Liver (tissue), 7 donors: ENCODE measurements at regions not wholly inside any gene's neighbourhood (a gene's known extent, or its start where the extent isn't known, plus 50 kb on each side); places are given as distances from the start of the nearest gene placed in this dataset.

Experiments
- DNase-seq: peaks from one replicate; pipeline ENCODE4 v3.0.0-alpha.2; 2017; ENCODE audit warnings: low spot score
- H3K27ac ChIP-seq, 2 donors: one replicate each; pipeline ENCODE4 v1.7.0; 2013; ENCODE audit warnings: inconsistent platforms in 2 of 2, low read length in 2 of 2, control low read depth in 1 of 2, low read depth in 1 of 2, mild to moderate bottlenecking in 1 of 2
- H3K27me3 ChIP-seq, 4 donors: one replicate each; pipeline versions ENCODE4 v1.6.1 to v1.7.0; 2013; ENCODE audit warnings: low read length in 3 of 4, inconsistent platforms in 1 of 4, mild to moderate bottlenecking in 1 of 4, moderate library complexity in 1 of 4; ENCODE audit not compliant: control insufficient read depth in 4 of 4, insufficient read depth in 4 of 4
- H3K36me3 ChIP-seq, 4 donors: one replicate each; pipeline versions ENCODE4 v1.6.1 to v1.7.0; 2013; ENCODE audit warnings: low read length in 3 of 4, mild to moderate bottlenecking in 3 of 4, low read depth in 1 of 4, moderate library complexity in 1 of 4; ENCODE audit not compliant: control insufficient read depth in 4 of 4, insufficient read depth in 3 of 4
- H3K4me1 ChIP-seq, 4 donors: one replicate each; pipeline versions ENCODE4 v1.6.1 to v1.7.0; 2013; ENCODE audit warnings: low read length in 3 of 4, mild to moderate bottlenecking in 3 of 4, moderate library complexity in 1 of 4; ENCODE audit not compliant: control insufficient read depth in 4 of 4, insufficient read depth in 4 of 4
- H3K4me3 ChIP-seq, 3 donors: one replicate each; pipeline versions ENCODE4 v1.6.1 to v1.7.0; 2013; ENCODE audit warnings: low read length in 3 of 3, control low read depth in 1 of 3, low read depth in 1 of 3, mild to moderate bottlenecking in 1 of 3
- H3K9ac ChIP-seq, 2 donors: one replicate each; pipeline ENCODE4 v1.7.0; 2013; ENCODE audit warnings: low read length in 2 of 2, mild to moderate bottlenecking in 2 of 2, moderate library complexity in 2 of 2, control low read depth in 1 of 2, low read depth in 1 of 2
- H3K9me3 ChIP-seq, 4 donors: one replicate each; pipeline versions ENCODE4 v1.6.1 to v1.7.0; 2013; ENCODE audit warnings: low read length in 3 of 4; ENCODE audit not compliant: control insufficient read depth in 4 of 4
- EGR1 ChIP-seq, 2 donors: IDR thresholded peaks; 2 replicates each; pipeline ENCODE4 v1.6.1; 2016 to 2018; ENCODE audit warnings: antibody characterized with exemption in 2 of 2, low read depth in 2 of 2
- GABPA ChIP-seq, 2 donors: IDR thresholded peaks in 1 of 2; conservative IDR thresholded peaks in 1 of 2; 2 replicates each; pipeline ENCODE4 v1.6.1; 2016; ENCODE audit warnings: antibody characterized with exemption in 2 of 2, mild to moderate bottlenecking in 1 of 2, moderate library complexity in 1 of 2
- HNF4A ChIP-seq, 2 donors: conservative IDR thresholded peaks; 2 replicates each; pipeline ENCODE4 v1.6.1; 2016; ENCODE audit warnings: antibody characterized with exemption in 2 of 2, mild to moderate bottlenecking in 2 of 2
- JUND ChIP-seq, 2 donors: IDR thresholded peaks; 2 replicates each; pipeline ENCODE4 v1.6.1; 2016; ENCODE audit warnings: antibody characterized with exemption in 2 of 2
- NR2F2 ChIP-seq: IDR thresholded peaks from 2 replicates; pipeline ENCODE4 v1.6.1; 2016; ENCODE audit warnings: antibody characterized with exemption
- RXRA ChIP-seq, 2 donors: IDR thresholded peaks; 2 replicates each; pipeline ENCODE4 v1.6.1; 2017 to 2018; ENCODE audit warnings: antibody characterized with exemption in 2 of 2, mild to moderate bottlenecking in 1 of 2
- SP1 ChIP-seq: IDR thresholded peaks from 2 replicates; pipeline ENCODE4 v1.6.1; 2018; ENCODE audit warnings: antibody characterized with exemption, mild to moderate bottlenecking
- YY1 ChIP-seq: IDR thresholded peaks from 2 replicates; pipeline ENCODE4 v1.6.1; 2016; ENCODE audit warnings: antibody characterized with exemption, mild to moderate bottlenecking
- ZBTB33 ChIP-seq: IDR thresholded peaks from 2 replicates; pipeline ENCODE4 v1.6.1; 2016; ENCODE audit warnings: antibody characterized with exemption
- WGBS: extraction: QIAGEN DNeasy Blood & Tissue Kit; methylation state at CpG from one replicate; pipeline ENCODE4 v1.1.7; 2013; 5-methylcytosine and 5-hydroxymethylcytosine counted together
- TF ChIP-seq, protein P1 (sequence below): IDR thresholded peaks from 2 replicates; pipeline ENCODE4 v1.6.1; 2016; ENCODE audit warnings: antibody characterized with exemption
- TF ChIP-seq, protein P2 (sequence below): IDR thresholded peaks from 2 replicates; pipeline ENCODE4 v1.6.1; 2016; ENCODE audit warnings: antibody characterized with exemption
- TF ChIP-seq, protein P3 (sequence below): IDR thresholded peaks from 2 replicates; pipeline ENCODE4 v1.6.1; 2016; ENCODE audit warnings: antibody characterized with exemption, mild to moderate bottlenecking
- donor health status: healthy.
- donor health status: healthy.
- donor health status: healthy.
- donor health status: healthy.

DNA sequence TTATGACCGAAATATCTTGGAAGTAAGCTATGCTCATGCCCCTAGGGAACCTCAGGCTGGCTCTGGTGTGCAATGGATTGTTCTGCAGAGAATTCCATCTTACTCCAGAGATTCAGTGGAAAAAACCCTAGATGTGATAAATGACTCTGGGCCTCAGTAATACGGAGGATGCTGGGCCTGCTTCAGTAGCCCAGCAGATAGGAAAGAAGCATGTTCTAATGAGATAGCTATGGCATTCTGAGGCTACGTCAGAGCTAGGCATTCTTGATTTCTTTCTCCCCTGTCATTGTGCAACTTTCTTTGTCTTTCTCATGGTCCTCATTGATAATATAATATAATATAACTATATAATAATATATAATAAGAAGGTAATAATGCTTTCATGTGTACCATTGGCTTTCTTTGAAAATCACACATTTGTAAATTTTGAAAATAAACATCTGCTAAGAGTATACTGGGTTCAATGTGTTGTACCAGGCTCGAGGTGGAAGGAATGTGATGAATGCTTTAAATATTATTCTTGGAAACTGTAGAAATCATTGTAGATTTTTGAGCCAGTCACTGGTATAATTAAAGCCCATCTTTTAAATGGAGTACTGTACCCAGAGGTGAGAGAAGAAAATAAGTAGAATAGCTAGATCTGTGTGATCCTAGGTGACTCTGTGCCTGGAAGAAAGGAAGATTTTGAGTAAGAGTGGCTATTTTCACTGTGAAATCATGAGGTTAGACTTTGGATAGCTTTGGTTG is 152.0 kb downstream of the IL15 start:
- no peak for TF ChIP-seq EGR1 (IDR thresholded peaks at IDR 0.05; ENCODE audit: low read depth in 2 of 2)
- TF ChIP-seq YY1: no peak
- no peak for TF ChIP-seq SP1
- TF ChIP-seq JUND (IDR thresholded peaks at IDR 0.05): no peak
- TF ChIP-seq, protein P1, sequence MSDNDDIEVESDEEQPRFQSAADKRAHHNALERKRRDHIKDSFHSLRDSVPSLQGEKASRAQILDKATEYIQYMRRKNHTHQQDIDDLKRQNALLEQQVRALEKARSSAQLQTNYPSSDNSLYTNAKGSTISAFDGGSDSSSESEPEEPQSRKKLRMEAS: no peak
- TF ChIP-seq RXRA (IDR thresholded peaks at IDR 0.05): no peak
- TF ChIP-seq, protein P2, sequence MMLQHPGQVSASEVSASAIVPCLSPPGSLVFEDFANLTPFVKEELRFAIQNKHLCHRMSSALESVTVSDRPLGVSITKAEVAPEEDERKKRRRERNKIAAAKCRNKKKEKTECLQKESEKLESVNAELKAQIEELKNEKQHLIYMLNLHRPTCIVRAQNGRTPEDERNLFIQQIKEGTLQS: no peak
- no peak for TF ChIP-seq NR2F2
- TF ChIP-seq ZBTB33: no peak
- TF ChIP-seq, protein P3, sequence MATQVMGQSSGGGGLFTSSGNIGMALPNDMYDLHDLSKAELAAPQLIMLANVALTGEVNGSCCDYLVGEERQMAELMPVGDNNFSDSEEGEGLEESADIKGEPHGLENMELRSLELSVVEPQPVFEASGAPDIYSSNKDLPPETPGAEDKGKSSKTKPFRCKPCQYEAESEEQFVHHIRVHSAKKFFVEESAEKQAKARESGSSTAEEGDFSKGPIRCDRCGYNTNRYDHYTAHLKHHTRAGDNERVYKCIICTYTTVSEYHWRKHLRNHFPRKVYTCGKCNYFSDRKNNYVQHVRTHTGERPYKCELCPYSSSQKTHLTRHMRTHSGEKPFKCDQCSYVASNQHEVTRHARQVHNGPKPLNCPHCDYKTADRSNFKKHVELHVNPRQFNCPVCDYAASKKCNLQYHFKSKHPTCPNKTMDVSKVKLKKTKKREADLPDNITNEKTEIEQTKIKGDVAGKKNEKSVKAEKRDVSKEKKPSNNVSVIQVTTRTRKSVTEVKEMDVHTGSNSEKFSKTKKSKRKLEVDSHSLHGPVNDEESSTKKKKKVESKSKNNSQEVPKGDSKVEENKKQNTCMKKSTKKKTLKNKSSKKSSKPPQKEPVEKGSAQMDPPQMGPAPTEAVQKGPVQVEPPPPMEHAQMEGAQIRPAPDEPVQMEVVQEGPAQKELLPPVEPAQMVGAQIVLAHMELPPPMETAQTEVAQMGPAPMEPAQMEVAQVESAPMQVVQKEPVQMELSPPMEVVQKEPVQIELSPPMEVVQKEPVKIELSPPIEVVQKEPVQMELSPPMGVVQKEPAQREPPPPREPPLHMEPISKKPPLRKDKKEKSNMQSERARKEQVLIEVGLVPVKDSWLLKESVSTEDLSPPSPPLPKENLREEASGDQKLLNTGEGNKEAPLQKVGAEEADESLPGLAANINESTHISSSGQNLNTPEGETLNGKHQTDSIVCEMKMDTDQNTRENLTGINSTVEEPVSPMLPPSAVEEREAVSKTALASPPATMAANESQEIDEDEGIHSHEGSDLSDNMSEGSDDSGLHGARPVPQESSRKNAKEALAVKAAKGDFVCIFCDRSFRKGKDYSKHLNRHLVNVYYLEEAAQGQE: no peak
- Histone ChIP-seq H3K27ac (no peak overlapping the region), H3K4me1 (no peaks in the 10 kb centered on the region), H3K9me3 (no peaks in the 10 kb centered on the region), H3K4me3 (no peak overlapping the region), H3K27me3 (no peaks in the 10 kb centered on the region), H3K9ac (no peak overlapping the region), H3K36me3 (no peaks in the 10 kb centered on the region)
- DNase-seq: no peak
- WGBS: 78% methylated on average over 4 of the region's 4 CpGs

DNA sequence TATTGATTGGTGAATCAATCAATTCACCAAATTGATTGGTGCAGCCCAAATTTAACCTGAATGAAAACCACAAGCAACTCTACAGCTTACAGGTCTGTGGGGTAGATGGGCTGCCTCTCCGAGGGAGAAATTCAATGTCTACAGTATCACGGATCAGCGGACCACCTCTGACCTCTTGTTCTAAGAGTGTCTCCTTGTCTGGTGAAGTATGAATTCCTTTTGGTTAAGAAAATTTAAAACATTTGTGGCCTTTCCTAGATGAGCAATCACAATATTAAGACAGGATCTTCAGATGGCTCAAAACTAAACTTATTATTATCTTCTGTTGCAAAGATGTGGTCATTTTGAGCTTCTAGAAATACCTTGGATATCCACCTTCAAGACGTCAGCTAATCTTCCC is 153.3 kb downstream of the IL15 start:
- H3K27me3 ChIP-seq: no peaks in the 10 kb centered on the region
- H3K27ac ChIP-seq: no peak overlapping the region
- H3K36me3 ChIP-seq: no peaks in the 10 kb centered on the region
- H3K4me1 ChIP-seq: no peaks in the 10 kb centered on the region
- no peak overlapping the region for H3K9ac ChIP-seq
- TF ChIP-seq HNF4A (conservative IDR thresholded peaks at IDR 0.05): no peak
- no peak for TF ChIP-seq NR2F2
- TF ChIP-seq EGR1 (IDR thresholded peaks at IDR 0.05; ENCODE audit: low read depth in 2 of 2): no peak
- H3K4me3 ChIP-seq: no peak overlapping the region
- no peaks in the 10 kb centered on the region for H3K9me3 ChIP-seq
- WGBS: 90% methylated on average over 4 of the region's 4 CpGs
- no peak for DNase-seq

GRCh38 chr4:141792164-141792563 is 155.8 kb downstream of the IL15 start:
- no peak for TF ChIP-seq YY1
- no peak for TF ChIP-seq GABPA (IDR thresholded peaks at IDR 0.05 in 1 of 2, conservative IDR thresholded peaks at IDR 0.05 in 1 of 2)
- Histone ChIP-seq H3K36me3 (no peaks in the 10 kb centered on the region), H3K9ac (no peak overlapping the region), H3K27me3 (no peaks in the 10 kb centered on the region), H3K27ac (no peak overlapping the region), H3K9me3 (no peaks in the 10 kb centered on the region), H3K4me1 (no peaks in the 10 kb centered on the region), H3K4me3 (no peak overlapping the region)
- 90% methylated on average over 2 of the region's 2 CpGs for WGBS
- DNase-seq: no peak
